DMS153 treated with DMSO at 0.1 percent for 48 hours (cell line): ENCODE measurements at regions not wholly inside any gene's neighbourhood (a gene's known extent, or its start where the extent isn't known, plus 50 kb on each side); places are given as distances from the start of the nearest gene placed in this dataset.
A peak's percentile ranks its signal among the peaks of the same experiment; 100 is the strongest.
"Not testable (repeated sequence)": the region's sequence is repeated elsewhere in the genome, so short reads cannot be mapped to it uniquely, and the experiment has no call there.

Source experiments
- DNase-seq: peaks from one replicate; lab custom pipeline; 2025; ENCODE audit not compliant: unreplicated experiment; lab: John Stamatoyannopoulos, UW

- no peak for DNase-seq
Observed at GRCh38 chr11:104776501-104777170, 121.6 kb downstream of the CASP12 start.

GRCh38 chr11:104774578-104774977 is 123.7 kb downstream of the CASP12 start:
- DNase-seq: no peak

GRCh38 chr11:104772806-104773241 is 125.4 kb downstream of the CASP12 start:
- peak; percentile 28 for DNase-seq

GRCh38 chr11:104771763-104772162 is 126.5 kb downstream of the CASP12 start:
- no peak for DNase-seq

GRCh38 chr11:104771046-104771445 is 127.2 kb downstream of the CASP12 start:
- not testable (repeated sequence) for DNase-seq

DNA sequence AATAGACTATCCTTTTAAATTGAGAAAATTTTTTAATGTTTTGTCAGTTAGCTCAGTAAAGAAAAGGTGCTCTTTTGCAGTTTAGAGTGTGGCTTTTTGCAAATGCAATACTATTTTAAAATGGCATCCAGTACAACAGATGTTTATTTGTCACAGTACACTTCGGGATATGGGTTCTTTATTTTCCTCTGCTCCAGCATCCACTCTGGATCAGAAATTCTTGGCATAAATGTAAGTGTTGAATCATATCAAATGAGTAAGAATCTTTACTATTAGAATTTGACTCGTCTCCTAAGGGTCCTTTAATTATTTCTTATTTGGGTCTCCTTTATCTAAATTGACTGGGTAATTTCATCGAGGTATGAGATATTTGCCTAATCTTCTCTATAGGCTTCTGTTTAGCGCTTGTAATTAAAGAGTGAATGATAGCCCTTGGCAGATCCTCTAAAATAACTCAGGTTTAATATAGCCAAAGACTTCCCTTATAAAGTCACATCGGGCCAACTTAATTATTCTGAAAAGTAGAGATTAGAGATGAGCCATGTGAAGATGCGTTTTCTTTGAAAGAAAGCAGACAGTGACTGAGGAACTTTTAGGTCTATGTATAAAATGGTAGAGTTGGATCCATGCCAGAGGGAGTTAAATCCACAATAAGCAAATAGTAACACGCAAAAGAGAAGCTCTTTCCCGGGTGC is 132.7 kb downstream of the CASP12 start:
- DNase-seq: no peak

GRCh38 chr11:104764710-104765045 is 133.6 kb downstream of the CASP12 start:
- DNase-seq: no peak

- no peak for DNase-seq
Observed at GRCh38 chr11:104763930-104764709, 134.1 kb downstream of the CASP12 start.

- no peak for DNase-seq
Observed at GRCh38 chr11:104761511-104761910, 136.7 kb downstream of the CASP12 start.

GRCh38 chr11:104759464-104759863 is 138.8 kb downstream of the CASP12 start:
- DNase-seq: no peak

GRCh38 chr11:104738918-104739317 is 159.3 kb downstream of the CASP12 start:
- no peak for DNase-seq

GRCh38 chr11:104738208-104738607 is 160.1 kb downstream of the CASP12 start:
- DNase-seq: no peak

- no peak for DNase-seq
Observed at GRCh38 chr11:104736502-104736901, 161.8 kb downstream of the CASP12 start.

GRCh38 chr11:104734998-104735397 is 163.3 kb downstream of the CASP12 start:
- DNase-seq: no peak

DNA sequence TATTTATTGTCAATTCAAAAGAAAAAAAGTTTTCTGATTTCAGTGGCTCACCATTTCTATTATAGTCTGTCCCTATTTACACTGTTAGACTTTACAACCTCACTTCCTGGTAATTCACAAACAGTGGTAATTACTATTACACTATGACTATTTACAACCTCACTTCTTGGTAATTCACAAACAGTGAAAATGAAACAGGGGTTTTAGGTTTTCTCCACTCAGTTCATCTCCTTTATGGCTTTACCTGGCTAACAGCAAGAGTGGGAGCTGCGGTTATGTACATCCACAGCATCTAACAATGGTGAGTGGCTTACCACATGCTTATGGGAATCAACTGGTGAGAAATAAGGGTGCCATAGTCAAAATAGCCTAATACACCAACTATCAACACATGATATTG is 166.4 kb downstream of the CASP12 start:
- peak; percentile 20 for DNase-seq

DNA sequence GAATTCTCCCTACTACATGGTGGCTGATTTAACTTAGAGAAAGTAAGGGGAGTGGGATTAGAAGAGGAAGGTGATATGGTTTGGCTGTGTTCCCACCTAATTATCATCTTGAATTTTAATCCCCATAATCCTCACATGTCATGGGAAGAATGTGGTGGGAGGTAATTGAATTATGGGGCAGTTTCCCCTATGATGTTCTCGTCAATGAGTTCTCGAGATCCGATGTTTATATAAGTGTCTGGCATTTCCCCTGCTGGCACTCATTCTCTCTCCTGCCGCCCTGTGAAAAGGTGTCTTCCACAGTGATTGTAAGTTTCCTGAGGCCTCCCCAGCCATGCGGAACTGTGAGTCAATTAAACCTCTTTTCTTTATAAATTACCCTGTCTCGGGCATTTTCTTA is 169.3 kb downstream of the CASP12 start:
- no peak for DNase-seq

GRCh38 chr11:104727768-104728167 is 170.5 kb downstream of the CASP12 start:
- no peak for DNase-seq

DNA sequence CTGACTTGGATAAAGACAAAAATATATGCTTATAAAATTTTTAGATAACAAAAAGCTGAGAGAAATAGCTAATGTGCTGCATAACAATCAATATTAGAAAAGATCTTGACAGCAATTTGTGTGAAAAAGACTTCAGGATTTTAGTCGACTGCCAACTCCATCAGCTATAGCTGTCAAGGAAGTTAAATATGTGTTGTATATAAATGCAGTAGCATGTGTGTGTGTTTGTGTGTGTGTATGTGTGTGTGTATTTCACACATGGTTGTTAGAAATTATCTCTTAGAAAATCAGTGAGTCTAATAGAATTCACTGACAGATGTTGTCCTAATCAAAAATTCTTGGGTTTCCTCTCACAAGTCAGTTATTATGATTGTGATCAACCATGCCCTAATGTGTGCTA is 171.2 kb downstream of the CASP12 start:
- DNase-seq: no peak

DNA sequence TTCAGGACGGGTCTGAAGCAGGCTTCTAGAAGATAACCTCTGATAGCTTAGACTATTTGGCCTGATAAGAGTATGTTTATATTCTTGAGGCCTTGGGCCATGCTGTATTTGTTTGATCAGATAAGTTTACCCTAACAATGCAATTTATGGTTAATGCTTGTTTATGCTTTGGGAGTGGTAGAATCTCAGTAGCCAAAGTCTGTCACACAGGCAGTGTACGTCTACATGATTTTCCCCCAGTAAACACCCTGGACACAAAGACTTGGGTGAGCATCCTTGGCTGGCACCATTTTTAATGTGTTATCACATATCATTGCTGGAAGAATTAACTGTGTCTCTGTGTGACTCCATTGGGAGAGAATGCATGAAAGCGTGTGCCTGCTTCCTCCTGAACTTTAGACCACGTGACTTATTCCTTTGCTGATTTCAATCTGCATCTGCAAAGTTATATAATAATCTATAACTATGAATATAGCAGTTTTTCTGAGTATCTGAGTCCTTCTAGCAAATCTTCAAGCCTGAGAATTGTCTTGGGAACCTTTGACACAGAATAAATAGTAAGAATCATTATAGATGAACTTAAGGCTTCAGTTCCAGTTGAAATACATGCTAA is 172.4 kb downstream of the CASP12 start:
- DNase-seq: no peak

- DNase-seq: no peak
Observed at GRCh38 chr11:104713401-104713800, 184.9 kb downstream of the CASP12 start.

- peak; percentile 43 for DNase-seq
Observed at GRCh38 chr11:104705490-104706190, 192.6 kb downstream of the CASP12 start.
